HepG2 (cell line): ENCODE measurements at regions not wholly inside any gene's neighbourhood (a gene's known extent, or its start where the extent isn't known, plus 50 kb on each side); places are given as distances from the start of the nearest gene placed in this dataset.

Experiments
- AHR ChIP-seq: IDR thresholded peaks from 2 replicates; pipeline ENCODE4 v1.6.1; 2018; ENCODE audit warnings: missing genetic modification reagents, missing compliant biosample characterization
- BCL6 ChIP-seq: IDR thresholded peaks from 2 replicates; pipeline ENCODE4 v1.6.1; 2016; ENCODE audit warnings: missing genetic modification reagents, missing compliant biosample characterization
- GPN1 ChIP-seq: sonication (generic); formaldehyde crosslinking; IDR thresholded peaks from 2 replicates; pipeline ENCODE4 v1.5.1; 2020; ENCODE audit warnings: missing genetic modification reagents, borderline replicate concordance
- JDP2 ChIP-seq: sonication (generic); formaldehyde crosslinking; IDR thresholded peaks from 2 replicates; pipeline ENCODE4 v1.8.1; 2022; ENCODE audit warnings: missing genetic modification reagents, borderline replicate concordance
- KDM2A ChIP-seq: sonication (generic); formaldehyde crosslinking; IDR thresholded peaks from 2 replicates; pipeline ENCODE4 v1.4.0; 2020; ENCODE audit warnings: low read depth, missing genetic modification reagents, borderline replicate concordance
- MLX ChIP-seq: IDR thresholded peaks from 2 replicates; pipeline ENCODE4 v1.6.1; 2016
- MTA1 ChIP-seq: sonication (generic); formaldehyde crosslinking; IDR thresholded peaks from 2 replicates; pipeline ENCODE4 v1.4.0; 2020; ENCODE audit warnings: missing genetic modification reagents, mild to moderate bottlenecking, borderline replicate concordance
- NFRKB ChIP-seq: fragments of 450-650 bp; IDR thresholded peaks from 2 replicates; pipeline ENCODE4 v1.6.1; 2017
- NR2F6 ChIP-seq, 2 experiments: IDR thresholded peaks; 2 replicates each; pipeline ENCODE4 v1.6.1; 2016; ENCODE audit warnings: antibody characterized with exemption in 1 of 2, mild to moderate bottlenecking in 1 of 2
- PRMT3 ChIP-seq: sonication (generic); formaldehyde crosslinking; IDR thresholded peaks from 2 replicates; pipeline ENCODE4 v1.8.1; 2022; ENCODE audit warnings: low read depth, mild to moderate bottlenecking, moderate library complexity, missing genetic modification reagents, borderline replicate concordance
- PTBP1 ChIP-seq: fragments of 200-400 bp; formaldehyde crosslinking; IDR thresholded peaks from 2 replicates; pipeline ENCODE4 v1.6.1; 2018; ENCODE audit warnings: low read length, low read depth; ENCODE audit not compliant: poor library complexity, severe bottlenecking
- RAD21 ChIP-seq: fragments of 450-650 bp; formaldehyde crosslinking; IDR thresholded peaks from 2 replicates; pipeline ENCODE4 v1.5.0; 2020; ENCODE audit warnings: mild to moderate bottlenecking
- SMC3 ChIP-seq: IDR thresholded peaks from 2 replicates; pipeline ENCODE4 v1.6.1; 2011; ENCODE audit warnings: low read length, improper control_type of control experiment
- ZBED4 ChIP-seq: sonication (generic); formaldehyde crosslinking; IDR thresholded peaks from 2 replicates; pipeline ENCODE4 v1.4.0; 2020; ENCODE audit warnings: missing genetic modification reagents, borderline replicate concordance
- ZBTB1 ChIP-seq: sonication (generic); formaldehyde crosslinking; IDR thresholded peaks from 2 replicates; pipeline ENCODE4 v1.4.0; 2020; ENCODE audit warnings: missing genetic modification reagents, borderline replicate concordance
- ZNF224 ChIP-seq: sonication (generic); formaldehyde crosslinking; IDR thresholded peaks from 2 replicates; pipeline ENCODE4 v1.5.0; 2020; ENCODE audit warnings: mild to moderate bottlenecking, missing genetic modification reagents
- ZNF251 ChIP-seq: sonication (generic); formaldehyde crosslinking; IDR thresholded peaks from 2 replicates; pipeline ENCODE4 v1.9.0; 2021; ENCODE audit warnings: mild to moderate bottlenecking, missing genetic modification reagents
- ZNF33B ChIP-seq: sonication (generic); formaldehyde crosslinking; IDR thresholded peaks from 2 replicates; pipeline ENCODE4 v1.5.1; 2020; ENCODE audit warnings: mild to moderate bottlenecking, missing genetic modification reagents
- ZNF556 ChIP-seq: sonication (generic); formaldehyde crosslinking; IDR thresholded peaks from 2 replicates; pipeline ENCODE4 v1.4.0; 2020; ENCODE audit warnings: mild to moderate bottlenecking, missing genetic modification reagents, borderline replicate concordance
- ZNF691 ChIP-seq: sonication (generic); formaldehyde crosslinking; IDR thresholded peaks from 2 replicates; pipeline ENCODE4 v1.4.0; 2020; ENCODE audit warnings: missing genetic modification reagents, low read depth, mild to moderate bottlenecking, borderline replicate concordance
- ZNF737 ChIP-seq: sonication (generic); formaldehyde crosslinking; IDR thresholded peaks from 2 replicates; pipeline ENCODE4 v1.5.0; 2020; ENCODE audit warnings: missing genetic modification reagents, mild to moderate bottlenecking, borderline replicate concordance
- ZNF883 ChIP-seq: sonication (generic); formaldehyde crosslinking; IDR thresholded peaks from 2 replicates; pipeline ENCODE4 v1.5.1; 2020; ENCODE audit warnings: mild to moderate bottlenecking, missing genetic modification reagents; ENCODE audit errors: not compliant biosample characterization
- ZNF891 ChIP-seq: sonication (generic); formaldehyde crosslinking; IDR thresholded peaks from 2 replicates; pipeline ENCODE4 v1.5.0; 2020; ENCODE audit warnings: mild to moderate bottlenecking, missing genetic modification reagents
- ZXDC ChIP-seq: sonication (generic); formaldehyde crosslinking; IDR thresholded peaks from 2 replicates; pipeline ENCODE4 v1.5.0; 2020; ENCODE audit warnings: mild to moderate bottlenecking, missing genetic modification reagents

GRCh38 chr5:42874621-42875198 lies 63.0 kb upstream of the SELENOP start (continued):
- TF ChIP-seq ZBED4 (CRISPR knock-in tag): no peak
- no peak for TF ChIP-seq ZNF891 (CRISPR knock-in tag)
- TF ChIP-seq JDP2 (CRISPR knock-in tag): no peak; the same call in 1 of the 2 replicates
- TF ChIP-seq RAD21: no peak
- no peak for TF ChIP-seq ZBTB1 (CRISPR knock-in tag)
- peak; percentile 60 for TF ChIP-seq NR2F6 (IDR thresholded peaks at IDR 0.05)
- TF ChIP-seq NR2F6 (CRISPR knock-in tag; IDR thresholded peaks at IDR 0.05): peak; percentile 61; the same call in 1 of the 2 replicates
- no peak for TF ChIP-seq ZNF691 (CRISPR knock-in tag)
- no peak for TF ChIP-seq MLX (CRISPR knock-in tag)
- no peak for TF ChIP-seq KDM2A (CRISPR knock-in tag)
- no peak for TF ChIP-seq PRMT3
- TF ChIP-seq ZNF556 (CRISPR knock-in tag): no peak
- no peak for TF ChIP-seq NFRKB
- TF ChIP-seq BCL6 (CRISPR knock-in tag): peak; percentile 93
- TF ChIP-seq ZNF224: no peak
- TF ChIP-seq ZNF883: no peak
- no peak for TF ChIP-seq MTA1 (CRISPR knock-in tag)
- TF ChIP-seq ZXDC (CRISPR knock-in tag): no peak
- TF ChIP-seq ZNF251 (CRISPR knock-in tag): no peak
- TF ChIP-seq PTBP1: no peak
- no peak for TF ChIP-seq ZNF33B
- no peak for TF ChIP-seq ZNF737 (CRISPR knock-in tag)
- 0 out of 2 replicates have a peak, but pooled peaks have one; percentile 26 for TF ChIP-seq SMC3
- no peak for TF ChIP-seq AHR (CRISPR knock-in tag)
- TF ChIP-seq GPN1: no peak
